WTC11 (cell line): ENCODE measurements at regions not wholly inside any gene's neighbourhood (a gene's known extent, or its start where the extent isn't known, plus 50 kb on each side); places are given as distances from the start of the nearest gene placed in this dataset.
"Not testable (repeated sequence)": the region's sequence is repeated elsewhere in the genome, so short reads cannot be mapped to it uniquely, and the experiment has no call there.

Experiments used
- CTCF ChIP-seq: fragments of 200-600 bp; IDR thresholded peaks from 2 replicates; pipeline ENCODE4 v1.8.0; 2022; ENCODE audit warnings: antibody characterized with exemption
- USF2 ChIP-seq: sonication (generic); formaldehyde crosslinking; IDR thresholded peaks from 2 replicates; pipeline ENCODE4 v1.8.1; 2023; ENCODE audit warnings: mild to moderate bottlenecking, missing genetic modification reagents, moderate library complexity

- not testable (repeated sequence) for TF ChIP-seq CTCF, USF2
Observed at GRCh38 chr18:73671480-73671879, 476.2 kb downstream of the FBXO15 start.
